ENCODE measurements at regions not wholly inside any gene's neighbourhood (a gene's known extent, or its start where the extent isn't known, plus 50 kb on each side); places are given as distances from the start of the nearest gene placed in this dataset.

DNA sequence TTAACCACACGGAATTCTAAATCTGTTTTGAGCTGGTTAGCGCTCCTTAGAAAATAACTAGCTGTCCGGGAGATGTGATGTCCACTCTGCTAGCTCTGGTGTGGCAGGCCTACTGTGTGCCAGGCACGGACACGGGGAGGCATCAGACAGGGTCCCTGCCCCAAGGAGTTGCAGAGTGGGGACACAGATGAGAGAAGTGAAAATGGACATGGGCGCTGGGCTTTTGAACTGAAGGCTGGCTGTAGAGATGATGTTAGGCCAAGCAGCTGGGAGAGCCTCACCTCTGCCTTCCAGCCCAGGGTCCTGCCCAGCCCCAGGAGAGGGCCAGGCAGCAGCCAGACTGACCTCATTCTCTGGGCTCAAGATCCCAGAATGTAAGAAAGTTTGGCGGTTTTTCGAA is 368.6 kb downstream of the CTTN start:
- no peak for TF ChIP-seq HDGF (IDR thresholded peaks at IDR 0.05; ENCODE audit: borderline replicate concordance)
- no peak for TF ChIP-seq L3MBTL2 (conservative IDR thresholded peaks at IDR 0.05)
- TF ChIP-seq LEF1 (IDR thresholded peaks at IDR 0.05; ENCODE audit: borderline replicate concordance) = no peak
- TF ChIP-seq ARNT (IDR thresholded peaks at IDR 0.05) = no peak
- TF ChIP-seq CTBP1 (IDR thresholded peaks at IDR 0.05; ENCODE audit: borderline replicate concordance) = no peak
- no peak for TF ChIP-seq ZNF384 (IDR thresholded peaks at IDR 0.05)
- TF ChIP-seq SP1 (IDR thresholded peaks at IDR 0.05) = no peak
- TF ChIP-seq FOXM1 (IDR thresholded peaks at IDR 0.05; ENCODE audit: borderline replicate concordance) = no peak
- TF ChIP-seq BHLHE40 (IDR thresholded peaks at IDR 0.05; ENCODE audit: borderline replicate concordance) = no peak
- TF ChIP-seq SUZ12 (IDR thresholded peaks at IDR 0.05) = no peak
- no peak for TF ChIP-seq FOXA1 (IDR thresholded peaks at IDR 0.05)
- TF ChIP-seq NFRKB (IDR thresholded peaks at IDR 0.05) = no peak
- no peak for TF ChIP-seq FOXK2 (IDR thresholded peaks at IDR 0.05)
- TF ChIP-seq ELF4 (IDR thresholded peaks at IDR 0.05) = no peak

All from HEK293T (cell line).